Type B pancreatic cell (in vitro differentiated cells): ENCODE measurements at regions not wholly inside any gene's neighbourhood (a gene's known extent, or its start where the extent isn't known, plus 50 kb on each side); places are given as distances from the start of the nearest gene placed in this dataset.

Experiments
- DNase-seq: peaks from one replicate; pipeline ENCODE4 v3.0.0; 2021; ENCODE audit warnings: mixed read lengths; ENCODE audit not compliant: unreplicated experiment; ENCODE audit errors: extremely low spot score
- H3K27ac Mint-ChIP-seq: 2 replicates; pipeline ENCODE4 v1.8.0; 2021; ENCODE audit warnings: mild to moderate bottlenecking, mixed read lengths
- H3K27me3 Mint-ChIP-seq: 2 replicates; pipeline ENCODE4 v1.8.0; 2021; ENCODE audit warnings: mixed read lengths
- H3K36me3 Mint-ChIP-seq: 2 replicates; pipeline ENCODE4 v1.8.0; 2021; ENCODE audit warnings: mixed read lengths
- H3K4me1 Mint-ChIP-seq: one replicate; pipeline ENCODE4 v1.8.0; 2021; ENCODE audit warnings: mixed read lengths; ENCODE audit not compliant: unreplicated experiment
- H3K4me3 Mint-ChIP-seq: 2 replicates; pipeline ENCODE4 v1.8.0; 2021; ENCODE audit warnings: mild to moderate bottlenecking, mixed read lengths
- H3K9me3 Mint-ChIP-seq: 2 replicates; pipeline ENCODE4 v1.8.0; 2021; ENCODE audit warnings: mixed read lengths
- TF ChIP-seq, protein P1 (sequence below): fragments of 200-600 bp; sonication (generic); conservative IDR thresholded peaks from 2 replicates; pipeline ENCODE4 v1.5.0; 2021; ENCODE audit warnings: antibody characterized with exemption, mild to moderate bottlenecking

DNA sequence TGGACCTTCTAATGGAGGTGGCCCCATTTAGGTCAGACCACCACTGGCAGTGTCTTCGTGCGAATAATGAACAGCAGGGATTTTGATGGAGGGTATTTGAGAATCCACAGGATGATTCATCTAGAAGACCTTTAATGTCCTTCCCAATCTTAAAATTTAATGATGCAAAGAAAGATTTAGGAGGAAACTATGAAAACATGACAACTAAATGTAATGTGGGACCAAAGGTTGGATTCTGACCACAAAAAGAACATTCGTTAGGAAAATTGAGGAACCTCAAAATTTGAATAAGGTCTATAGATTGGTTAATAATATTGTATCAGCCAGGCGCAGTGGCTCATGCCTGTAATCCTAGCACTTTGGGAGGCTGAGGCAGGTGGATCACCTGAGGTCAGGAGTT is 78.2 kb upstream of the TMPO start:
- Mint-ChIP-seq H3K4me3 (no peak overlapping the region), H3K4me1 (peaks cover 10% of the 10 kb centered on the region), H3K27me3 (peaks cover 4% of the 10 kb centered on the region), H3K27ac (no peak overlapping the region), H3K9me3 (peaks cover 9% of the 10 kb centered on the region), H3K36me3 (no peaks in the 10 kb centered on the region)
- DNase-seq = no peak
- TF ChIP-seq, protein P1, sequence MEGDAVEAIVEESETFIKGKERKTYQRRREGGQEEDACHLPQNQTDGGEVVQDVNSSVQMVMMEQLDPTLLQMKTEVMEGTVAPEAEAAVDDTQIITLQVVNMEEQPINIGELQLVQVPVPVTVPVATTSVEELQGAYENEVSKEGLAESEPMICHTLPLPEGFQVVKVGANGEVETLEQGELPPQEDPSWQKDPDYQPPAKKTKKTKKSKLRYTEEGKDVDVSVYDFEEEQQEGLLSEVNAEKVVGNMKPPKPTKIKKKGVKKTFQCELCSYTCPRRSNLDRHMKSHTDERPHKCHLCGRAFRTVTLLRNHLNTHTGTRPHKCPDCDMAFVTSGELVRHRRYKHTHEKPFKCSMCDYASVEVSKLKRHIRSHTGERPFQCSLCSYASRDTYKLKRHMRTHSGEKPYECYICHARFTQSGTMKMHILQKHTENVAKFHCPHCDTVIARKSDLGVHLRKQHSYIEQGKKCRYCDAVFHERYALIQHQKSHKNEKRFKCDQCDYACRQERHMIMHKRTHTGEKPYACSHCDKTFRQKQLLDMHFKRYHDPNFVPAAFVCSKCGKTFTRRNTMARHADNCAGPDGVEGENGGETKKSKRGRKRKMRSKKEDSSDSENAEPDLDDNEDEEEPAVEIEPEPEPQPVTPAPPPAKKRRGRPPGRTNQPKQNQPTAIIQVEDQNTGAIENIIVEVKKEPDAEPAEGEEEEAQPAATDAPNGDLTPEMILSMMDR = no peak

DNA sequence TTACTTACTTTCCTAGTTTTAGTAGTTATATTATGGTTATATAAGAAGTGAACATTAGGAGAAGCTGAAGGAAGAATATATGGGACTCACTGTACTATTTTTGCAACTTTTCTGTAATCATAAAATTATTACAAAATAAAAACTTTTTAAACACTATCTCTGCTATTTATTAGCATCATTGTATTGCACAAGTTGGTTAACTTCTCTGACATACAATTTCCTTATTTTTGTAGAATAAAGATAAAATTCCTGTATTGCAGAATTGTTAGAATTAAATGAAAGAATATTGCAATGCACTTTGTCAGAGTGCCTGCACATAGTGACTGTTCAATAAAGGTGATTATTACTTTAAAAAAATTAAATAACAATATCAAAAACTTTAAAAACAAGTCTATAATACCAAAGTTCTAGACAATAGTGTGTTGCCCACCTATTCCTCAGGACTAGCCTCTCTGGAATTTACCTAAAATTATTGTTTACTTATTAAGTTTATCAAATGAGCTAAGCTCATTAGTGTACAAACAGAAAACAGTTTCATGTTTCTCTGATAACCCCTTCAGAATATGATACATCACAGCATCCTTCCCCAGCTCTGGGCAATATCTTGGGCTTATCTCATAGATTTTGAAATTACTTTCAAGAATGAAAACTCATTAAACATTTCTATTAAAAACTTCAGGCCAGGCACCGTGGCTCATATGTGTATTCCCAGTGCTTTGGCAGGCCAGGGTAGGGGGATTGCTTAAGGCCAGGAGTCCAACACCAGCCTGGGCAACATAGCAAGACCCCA is 77.4 kb upstream of the TMPO start:
- Mint-ChIP-seq H3K4me3 (no peak overlapping the region), H3K27ac (no peak overlapping the region), H3K9me3 (peaks cover 9% of the 10 kb centered on the region), H3K4me1 (peaks cover 10% of the 10 kb centered on the region), H3K36me3 (no peaks in the 10 kb centered on the region), H3K27me3 (peaks cover 4% of the 10 kb centered on the region)
- DNase-seq = no peak
- TF ChIP-seq, protein P1 = no peak

DNA sequence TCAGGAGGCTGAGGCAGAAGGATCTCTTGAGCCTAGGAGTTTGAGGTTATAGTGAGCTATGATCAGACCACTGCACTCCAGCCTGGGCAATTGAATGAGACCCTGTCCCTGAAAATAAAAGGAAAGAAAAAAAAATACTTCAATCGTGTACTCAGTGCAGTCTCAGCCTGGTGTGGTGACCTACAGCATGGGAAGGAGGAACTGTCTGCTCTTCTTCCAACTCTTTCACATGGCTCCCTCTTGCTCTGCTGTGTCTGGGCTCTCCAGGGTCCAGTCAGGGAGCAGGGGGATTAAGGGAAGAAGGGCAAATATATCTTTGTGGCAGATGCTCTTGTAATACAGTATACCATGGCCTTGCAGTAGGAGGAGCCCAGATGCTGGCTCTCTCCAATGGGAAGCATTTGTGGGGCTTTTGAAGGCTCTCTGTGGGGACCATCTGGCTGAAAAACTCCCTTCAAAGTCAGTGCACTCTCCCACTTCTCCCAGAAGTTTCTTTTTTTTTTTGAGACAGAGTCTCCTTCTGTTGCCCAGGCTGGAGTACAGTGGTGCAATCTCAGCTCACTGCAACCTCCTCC is 76.6 kb upstream of the TMPO start:
- peak; percentile 10 for DNase-seq
- H3K36me3 Mint-ChIP-seq = no peaks in the 10 kb centered on the region
- H3K4me1 Mint-ChIP-seq = peaks cover 10% of the 10 kb centered on the region
- H3K27ac Mint-ChIP-seq = no peak overlapping the region
- H3K9me3 Mint-ChIP-seq = peaks cover 9% of the 10 kb centered on the region
- no peak overlapping the region for H3K4me3 Mint-ChIP-seq
- TF ChIP-seq, protein P1 = no peak
- peaks cover 4% of the 10 kb centered on the region for H3K27me3 Mint-ChIP-seq

DNA sequence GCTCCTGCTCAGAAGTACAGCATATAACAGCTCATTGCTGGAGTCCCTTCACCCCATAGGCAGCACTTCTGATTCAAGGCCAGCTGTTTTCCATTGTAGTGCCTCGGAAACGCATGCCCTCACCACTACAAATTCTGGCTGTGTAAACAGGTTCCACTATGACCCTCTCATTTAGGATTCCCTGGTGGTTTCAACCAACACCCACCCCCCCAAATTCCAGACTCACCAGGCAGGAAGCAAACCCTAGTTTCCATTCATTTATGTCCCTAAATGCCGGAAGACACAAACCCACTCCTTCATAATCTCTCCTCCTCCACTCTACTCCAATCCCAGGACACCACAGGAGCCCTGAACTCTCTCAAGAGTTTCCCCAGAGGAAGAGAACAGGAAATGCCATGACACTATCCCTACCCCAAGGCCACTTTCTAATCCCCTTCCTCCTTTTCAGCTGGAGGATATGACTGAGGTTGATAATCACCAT is 75.9 kb upstream of the TMPO start:
- no peaks in the 10 kb centered on the region for H3K36me3 Mint-ChIP-seq
- H3K4me1 Mint-ChIP-seq = peaks cover 10% of the 10 kb centered on the region
- H3K9me3 Mint-ChIP-seq = peaks cover 9% of the 10 kb centered on the region
- H3K4me3 Mint-ChIP-seq = no peak overlapping the region
- H3K27me3 Mint-ChIP-seq = peaks cover 10% of the 10 kb centered on the region
- TF ChIP-seq, protein P1 = no peak
- peak; percentile 52 for DNase-seq
- H3K27ac Mint-ChIP-seq = peak overlapping the region; percentile 18

DNA sequence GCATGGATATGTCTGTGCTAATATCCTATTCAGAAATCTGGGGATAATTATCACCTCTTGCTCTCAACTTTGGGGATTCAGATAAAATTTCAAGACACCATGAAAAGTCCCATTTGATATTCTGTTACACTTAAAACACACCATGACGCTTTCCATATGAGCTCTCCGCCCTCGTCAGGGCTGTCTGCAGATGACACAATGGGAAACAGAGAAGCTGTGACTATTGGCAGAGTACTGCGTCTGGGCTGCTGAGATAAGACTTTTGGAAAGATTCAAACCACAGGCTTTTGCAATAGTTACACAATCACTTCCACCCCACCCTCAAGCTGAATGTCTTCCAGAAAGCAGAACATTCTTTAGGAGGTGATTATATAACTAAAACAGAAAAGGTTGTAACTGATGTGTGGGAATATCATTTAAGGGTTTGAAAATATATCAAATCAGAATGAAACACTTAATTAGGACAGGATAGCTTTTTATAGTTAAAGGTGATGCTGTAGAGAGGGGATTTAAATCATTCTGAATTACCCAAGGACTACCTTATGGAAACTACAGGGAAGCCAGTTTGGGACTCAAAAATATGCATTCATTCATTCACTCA is 75.3 kb upstream of the TMPO start:
- DNase-seq = no peak

More for the DNA sequence above, 75.3 kb upstream of the TMPO start:
- H3K4me3 Mint-ChIP-seq = no peak overlapping the region
- TF ChIP-seq, protein P1 = no peak
- H3K4me1 Mint-ChIP-seq = peaks cover 10% of the 10 kb centered on the region
- peak overlapping the region; percentile 18 for H3K27ac Mint-ChIP-seq
- no peaks in the 10 kb centered on the region for H3K36me3 Mint-ChIP-seq
- H3K9me3 Mint-ChIP-seq = peaks cover 5% of the 10 kb centered on the region
- H3K27me3 Mint-ChIP-seq = peaks cover 10% of the 10 kb centered on the region
